ENCODE measurements at regions not wholly inside any gene's neighbourhood (a gene's known extent, or its start where the extent isn't known, plus 50 kb on each side); places are given as distances from the start of the nearest gene placed in this dataset.

DNA sequence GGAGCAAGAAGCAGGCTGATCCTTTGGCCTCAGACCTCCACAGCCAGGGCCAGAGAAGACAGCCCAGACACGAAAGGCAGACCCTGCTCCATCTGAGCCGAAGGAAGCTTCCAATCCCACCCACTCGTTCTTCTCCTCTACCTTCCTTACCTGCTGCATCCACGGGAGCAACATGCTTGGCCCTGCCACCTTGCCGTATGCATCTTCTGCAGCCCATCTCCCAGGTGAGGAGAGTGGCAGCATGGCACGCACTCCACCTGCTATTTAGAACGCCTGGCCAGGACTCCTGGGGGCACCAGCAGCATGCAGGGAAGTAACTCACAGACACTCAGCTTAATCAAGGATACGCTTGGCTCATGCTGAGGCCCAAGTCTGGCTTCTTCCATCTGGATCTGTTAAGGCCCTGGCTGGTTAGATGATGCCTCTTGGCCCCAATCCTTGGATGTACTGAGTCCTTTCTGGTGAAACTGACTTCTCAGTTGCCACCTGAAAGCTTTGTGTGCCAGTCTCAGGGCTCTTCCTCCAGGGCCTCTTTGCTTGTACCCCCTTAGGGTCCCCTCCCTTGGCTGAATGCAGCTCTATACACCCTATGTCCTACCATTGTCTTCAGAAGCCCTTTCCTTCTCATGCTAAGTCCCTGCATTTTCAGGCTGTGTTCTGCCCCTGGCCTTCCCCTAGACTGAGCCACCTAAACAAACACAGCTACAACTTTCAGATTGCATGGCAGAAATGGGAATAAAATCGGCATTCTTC, 604.9 kb downstream of the BUD13 start:
- no peak for DNase-seq
- H3K27me3 Mint-ChIP-seq = peaks cover 6% of the 10 kb centered on the region
- no peaks in the 10 kb centered on the region for H3K4me1 Mint-ChIP-seq (ENCODE audit: low read depth)
- H3K9me3 Mint-ChIP-seq = no peaks in the 10 kb centered on the region
- no peak overlapping the region for H3K27ac Mint-ChIP-seq
- H3K4me3 Mint-ChIP-seq = no peak overlapping the region
- no peaks in the 10 kb centered on the region for H3K36me3 Mint-ChIP-seq (ENCODE audit: low read depth)

- Mint-ChIP-seq H3K4me3 (no peak overlapping the region), H3K9me3 (no peaks in the 10 kb centered on the region), H3K27me3 (peaks cover 9% of the 10 kb centered on the region), H3K27ac (no peak overlapping the region), H3K4me1 (ENCODE audit: low read depth) (no peaks in the 10 kb centered on the region), H3K36me3 (ENCODE audit: low read depth) (no peaks in the 10 kb centered on the region)
- no peak for DNase-seq
Measured at GRCh38 chr11:116166573-116167465, 606.0 kb downstream of the BUD13 start.

GRCh38 chr11:116164843-116165242, 607.9 kb downstream of the BUD13 start:
- Mint-ChIP-seq H3K4me3 (no peak overlapping the region), H3K9me3 (no peaks in the 10 kb centered on the region), H3K27ac (no peak overlapping the region), H3K27me3 (peaks cover 9% of the 10 kb centered on the region), H3K36me3 (ENCODE audit: low read depth) (no peaks in the 10 kb centered on the region), H3K4me1 (ENCODE audit: low read depth) (no peaks in the 10 kb centered on the region)
- DNase-seq = no peak

DNA sequence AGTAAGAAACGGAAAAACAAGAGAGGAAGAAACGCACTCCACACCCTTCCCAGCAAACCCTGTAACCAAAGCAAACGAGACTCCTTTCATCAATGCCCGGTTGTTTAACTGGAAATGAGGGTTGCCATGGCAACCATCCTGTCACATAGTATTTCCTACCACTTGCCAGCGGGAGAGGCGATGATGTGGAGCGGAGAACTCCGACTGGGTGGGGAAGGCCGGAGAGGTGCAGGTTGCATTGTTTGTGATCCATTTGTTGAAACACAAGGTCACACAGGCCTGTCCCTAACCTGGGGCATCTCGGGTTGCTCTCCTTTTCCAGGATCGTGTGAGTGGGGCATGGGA, 609.9 kb downstream of the BUD13 start:
- Mint-ChIP-seq H3K4me3 (no peak overlapping the region), H3K27ac (no peak overlapping the region), H3K9me3 (no peaks in the 10 kb centered on the region)

DNA sequence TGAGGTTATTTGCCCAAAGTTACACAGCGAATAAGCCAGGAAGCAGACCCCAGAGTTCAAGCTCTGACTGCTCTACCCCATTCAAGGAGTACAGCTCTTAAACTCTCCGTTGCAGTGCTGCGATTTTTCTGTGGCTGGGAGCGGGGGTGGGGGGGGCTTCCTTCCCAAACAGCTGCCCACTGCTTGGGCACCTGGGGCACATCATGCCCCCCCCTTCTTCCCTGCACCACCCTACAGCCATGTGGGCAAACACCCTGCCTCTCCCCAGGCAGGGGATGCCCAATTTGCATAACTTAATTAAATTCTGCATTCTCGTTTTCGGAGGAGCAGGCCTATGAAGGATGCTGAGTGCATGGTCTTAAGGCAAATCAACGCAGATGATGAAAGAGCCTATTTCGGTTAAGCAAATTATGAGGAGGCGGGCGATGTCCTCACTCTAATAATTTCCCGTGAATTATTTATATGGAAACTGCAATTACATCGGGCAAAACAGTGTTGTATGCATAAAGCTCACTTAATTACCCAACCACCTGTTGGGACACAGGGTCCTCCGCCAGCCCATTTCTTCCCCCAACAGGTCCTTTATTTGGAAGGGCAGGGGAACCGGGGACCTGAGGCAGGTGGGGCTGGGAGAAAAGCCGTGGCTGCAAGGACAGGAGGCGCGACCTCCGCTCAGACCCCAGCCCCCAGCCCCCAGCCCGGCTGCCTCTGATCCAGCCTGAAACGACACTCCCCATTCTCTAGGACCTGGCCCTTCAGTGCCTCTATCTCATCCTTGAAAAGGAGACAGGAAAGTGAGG, 610.5 kb downstream of the BUD13 start:
- Mint-ChIP-seq H3K4me3 (no peak overlapping the region), H3K27me3 (peaks cover 6% of the 10 kb centered on the region), H3K4me1 (ENCODE audit: low read depth) (no peaks in the 10 kb centered on the region), H3K9me3 (no peaks in the 10 kb centered on the region), H3K36me3 (ENCODE audit: low read depth) (no peaks in the 10 kb centered on the region), H3K27ac (no peak overlapping the region)
- DNase-seq = no peak

More for the DNA sequence above, 609.9 kb downstream of the BUD13 start:
- H3K4me1 Mint-ChIP-seq (ENCODE audit: low read depth) = no peaks in the 10 kb centered on the region
- no peaks in the 10 kb centered on the region for H3K36me3 Mint-ChIP-seq (ENCODE audit: low read depth)
- no peak for DNase-seq
- peaks cover 6% of the 10 kb centered on the region for H3K27me3 Mint-ChIP-seq

GRCh38 chr11:116148645-116149044, 624.1 kb downstream of the BUD13 start:
- H3K9me3 Mint-ChIP-seq = peaks cover 8% of the 10 kb centered on the region
- DNase-seq = no peak
- no peak overlapping the region for H3K4me3 Mint-ChIP-seq
- no peaks in the 10 kb centered on the region for H3K4me1 Mint-ChIP-seq (ENCODE audit: low read depth)
- peaks cover 17% of the 10 kb centered on the region for H3K27me3 Mint-ChIP-seq
- H3K36me3 Mint-ChIP-seq (ENCODE audit: low read depth) = no peaks in the 10 kb centered on the region
- no peak overlapping the region for H3K27ac Mint-ChIP-seq

DNA sequence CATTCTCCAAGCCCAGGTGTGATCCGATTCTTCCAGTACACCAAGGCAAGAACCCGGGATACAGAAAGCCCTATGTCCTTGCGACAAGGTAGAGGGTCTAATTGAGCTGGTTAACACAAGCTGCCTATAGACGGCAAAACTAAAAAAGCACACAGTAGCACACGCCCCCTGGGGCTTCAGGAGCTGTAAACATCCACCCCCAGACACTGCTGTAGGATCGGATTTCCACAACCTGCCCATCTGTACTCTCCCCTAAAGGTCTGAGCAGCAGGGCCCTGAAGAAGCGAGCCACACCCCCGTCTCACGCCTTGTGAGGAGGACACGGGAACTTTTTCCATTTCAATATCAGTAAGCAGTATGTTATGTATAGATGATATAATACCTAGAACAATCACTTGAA, 624.7 kb downstream of the BUD13 start:
- Mint-ChIP-seq H3K4me3 (no peak overlapping the region), H3K36me3 (ENCODE audit: low read depth) (no peaks in the 10 kb centered on the region), H3K27me3 (peaks cover 17% of the 10 kb centered on the region), H3K4me1 (ENCODE audit: low read depth) (no peaks in the 10 kb centered on the region), H3K27ac (no peak overlapping the region), H3K9me3 (peaks cover 8% of the 10 kb centered on the region)
- no peak for DNase-seq

- H3K4me1 Mint-ChIP-seq (ENCODE audit: low read depth) = no peaks in the 10 kb centered on the region
- no peak overlapping the region for H3K27ac Mint-ChIP-seq
- no peak for DNase-seq
- H3K36me3 Mint-ChIP-seq (ENCODE audit: low read depth) = no peaks in the 10 kb centered on the region
- no peak overlapping the region for H3K4me3 Mint-ChIP-seq
- peaks cover 17% of the 10 kb centered on the region for H3K27me3 Mint-ChIP-seq
- H3K9me3 Mint-ChIP-seq = no peaks in the 10 kb centered on the region
Measured at GRCh38 chr11:116145187-116145865, 627.5 kb downstream of the BUD13 start.

- no peak for DNase-seq
- Mint-ChIP-seq H3K36me3 (ENCODE audit: low read depth) (no peaks in the 10 kb centered on the region), H3K4me1 (ENCODE audit: low read depth) (no peaks in the 10 kb centered on the region), H3K9me3 (no peaks in the 10 kb centered on the region), H3K27ac (no peak overlapping the region), H3K27me3 (peaks cover 17% of the 10 kb centered on the region), H3K4me3 (no peak overlapping the region)
Measured at GRCh38 chr11:116144387-116144958, 628.3 kb downstream of the BUD13 start.

DNA sequence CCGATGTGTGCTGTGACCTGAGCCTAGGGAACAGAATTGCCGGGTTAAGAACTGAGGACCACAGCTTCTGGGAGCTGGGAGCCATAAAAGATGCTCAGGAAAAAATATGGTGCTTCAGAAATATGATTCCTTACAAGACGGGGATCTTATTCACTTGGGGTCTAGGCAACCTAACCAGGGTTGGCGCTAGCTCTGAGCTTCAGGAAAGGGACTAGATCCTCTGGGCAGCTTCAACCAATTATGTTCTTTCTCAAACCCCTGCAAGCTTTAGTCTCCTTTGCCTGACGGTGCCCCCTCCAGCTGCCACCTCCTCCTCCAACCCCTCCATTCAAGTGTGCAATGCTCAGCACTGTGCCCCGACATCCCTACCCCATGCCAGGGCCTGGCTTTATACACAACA, 634.1 kb upstream of the CADM1 start:
- DNase-seq = no peak
- Mint-ChIP-seq H3K27ac (no peak overlapping the region), H3K4me3 (no peak overlapping the region), H3K27me3 (peaks cover 9% of the 10 kb centered on the region), H3K36me3 (ENCODE audit: low read depth) (no peaks in the 10 kb centered on the region), H3K9me3 (no peaks in the 10 kb centered on the region), H3K4me1 (ENCODE audit: low read depth) (no peaks in the 10 kb centered on the region)

DNA sequence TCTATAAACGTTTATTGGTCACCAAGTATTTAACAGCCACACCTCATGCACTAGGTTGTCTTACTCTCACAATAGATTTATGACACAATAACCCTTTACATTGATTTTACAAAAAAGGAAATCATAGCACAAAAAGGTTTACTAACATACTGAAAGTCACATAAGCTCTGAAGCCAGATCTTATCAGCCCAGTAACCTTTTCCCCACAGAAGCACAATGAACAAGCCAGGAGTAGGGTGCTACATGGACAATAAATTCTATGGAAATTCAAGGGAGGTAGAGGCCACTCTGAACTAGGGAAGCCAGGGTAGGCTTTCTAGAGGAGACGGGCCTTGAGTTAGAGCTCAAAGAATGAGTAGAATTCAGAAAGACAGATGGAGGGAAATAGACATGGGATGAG, 633.5 kb upstream of the CADM1 start:
- H3K36me3 Mint-ChIP-seq (ENCODE audit: low read depth) = no peaks in the 10 kb centered on the region
- peaks cover 9% of the 10 kb centered on the region for H3K27me3 Mint-ChIP-seq
- no peak overlapping the region for H3K4me3 Mint-ChIP-seq
- no peaks in the 10 kb centered on the region for H3K4me1 Mint-ChIP-seq (ENCODE audit: low read depth)
- no peak for DNase-seq
- no peak overlapping the region for H3K27ac Mint-ChIP-seq
- no peaks in the 10 kb centered on the region for H3K9me3 Mint-ChIP-seq

DNA sequence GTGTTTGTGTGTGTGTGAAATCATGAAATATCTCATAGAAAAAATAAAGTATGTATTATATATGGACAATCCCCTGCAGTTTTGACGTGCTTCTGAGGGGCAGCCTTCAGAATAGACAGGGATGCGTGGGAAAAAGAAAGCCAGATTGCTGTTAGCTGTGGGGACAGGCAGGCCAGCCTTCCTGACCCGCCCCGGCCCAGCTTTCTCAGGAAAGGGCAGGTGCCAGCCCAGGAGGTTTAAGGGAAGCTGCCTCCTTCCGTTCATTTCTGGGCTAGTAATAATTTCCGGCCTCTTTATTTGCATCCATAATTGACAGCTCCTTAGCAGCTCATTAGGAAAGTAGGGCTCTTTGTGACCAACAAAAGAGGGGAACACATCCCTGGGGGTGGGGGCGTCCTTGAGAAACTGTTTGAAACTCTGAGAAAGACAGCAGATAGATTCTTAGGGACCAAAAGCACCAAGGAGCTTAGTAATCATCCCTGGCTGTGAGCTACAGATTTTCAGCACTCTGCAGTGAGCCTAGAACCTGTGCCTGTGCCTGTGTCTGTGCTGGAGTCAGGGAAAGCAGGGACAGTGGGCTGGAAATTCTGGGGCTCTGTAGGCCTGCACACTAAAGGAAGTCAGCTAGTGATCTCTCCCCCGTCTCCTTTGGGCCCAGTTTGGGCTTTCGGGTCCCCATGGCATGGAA, 632.9 kb upstream of the CADM1 start:
- no peak overlapping the region for H3K27ac Mint-ChIP-seq
- no peaks in the 10 kb centered on the region for H3K9me3 Mint-ChIP-seq
- H3K4me3 Mint-ChIP-seq = no peak overlapping the region
- no peak for DNase-seq
- peaks cover 9% of the 10 kb centered on the region for H3K27me3 Mint-ChIP-seq
- no peaks in the 10 kb centered on the region for H3K4me1 Mint-ChIP-seq (ENCODE audit: low read depth)
- no peaks in the 10 kb centered on the region for H3K36me3 Mint-ChIP-seq (ENCODE audit: low read depth)

GRCh38 chr11:116135891-116136290, 631.7 kb upstream of the CADM1 start:
- Mint-ChIP-seq H3K9me3 (no peaks in the 10 kb centered on the region), H3K27me3 (peaks cover 9% of the 10 kb centered on the region), H3K4me3 (no peak overlapping the region), H3K27ac (no peak overlapping the region), H3K4me1 (ENCODE audit: low read depth) (no peaks in the 10 kb centered on the region), H3K36me3 (ENCODE audit: low read depth) (no peaks in the 10 kb centered on the region)
- DNase-seq = no peak

All from activated T-cell treated with anti-CD3 and anti-CD28 coated beads, Interleukin-2, amount 50 U/mL, for 24 hours (primary cell).